ENCODE measurements at regions not wholly inside any gene's neighbourhood (a gene's known extent, or its start where the extent isn't known, plus 50 kb on each side); places are given as distances from the start of the nearest gene placed in this dataset.
"Not testable (repeated sequence)": the region's sequence is repeated elsewhere in the genome, so short reads cannot be mapped to it uniquely, and the experiment has no call there.

- intact Hi-C loops (cut with DNase I): no loop called here
- no peaks in the 10 kb centered on the region for H3K27me3 ChIP-seq
- H3K4me3 ChIP-seq: no peak overlapping the region
- no peak overlapping the region for H3K27ac ChIP-seq
- ATAC-seq (no peak), DNase-seq (no peak)
- no peaks in the 10 kb centered on the region for H3K36me3 ChIP-seq
- no peaks in the 10 kb centered on the region for H3K9me3 ChIP-seq
- no peaks in the 10 kb centered on the region for H3K4me1 ChIP-seq
- no peak for TF ChIP-seq CTCF (IDR thresholded peaks at IDR 0.05)
Measured at GRCh38 chr20:25761596-25761995, 64.9 kb upstream of the ZNF337 start.

- H3K27ac ChIP-seq; H3K27me3 ChIP-seq; H3K36me3 ChIP-seq; ATAC-seq; H3K4me3 ChIP-seq; H3K9me3 ChIP-seq; H3K4me1 ChIP-seq; intact Hi-C loops (cut with DNase I): not testable (repeated sequence)
- DNase-seq: peak in 1 of 4 donors; percentile 51
Measured at GRCh38 chr20:25761046-25761445, 64.4 kb upstream of the ZNF337 start.

GRCh38 chr20:25750765-25751696 is 54.4 kb upstream of the ZNF337 start:
- ATAC-seq: peak; percentile 98
- Histone ChIP-seq H3K27me3 (no peaks in the 10 kb centered on the region), H3K36me3 (no peaks in the 10 kb centered on the region), H3K9me3 (no peaks in the 10 kb centered on the region), H3K27ac (peak overlapping the region in 1 of 2 donors; percentile 18), H3K4me1 (no peaks in the 10 kb centered on the region), H3K4me3 (peak overlapping the region; percentile 27 to 45)
- intact Hi-C loops (cut with DNase I): no loop called here
- TF ChIP-seq CTCF (IDR thresholded peaks at IDR 0.05): no peak
- DNase-seq: peak; percentile 30 to 83 (median 68)

GRCh38 chr20:25750220-25750764 is 53.6 kb upstream of the ZNF337 start:
- H3K27me3 ChIP-seq: no peaks in the 10 kb centered on the region
- H3K36me3 ChIP-seq: no peaks in the 10 kb centered on the region
- intact Hi-C loops (cut with DNase I): no loop called here
- H3K4me1 ChIP-seq: no peaks in the 10 kb centered on the region
- TF ChIP-seq CTCF (IDR thresholded peaks at IDR 0.05): no peak
- H3K9me3 ChIP-seq: no peaks in the 10 kb centered on the region
- ATAC-seq (no peak), DNase-seq (no peak)
- peak overlapping the region; percentile 27 to 45 for H3K4me3 ChIP-seq
- no peak overlapping the region for H3K27ac ChIP-seq

- Histone ChIP-seq H3K4me3 (no peak overlapping the region), H3K27ac (no peak overlapping the region), H3K9me3 (no peaks in the 10 kb centered on the region), H3K27me3 (no peaks in the 10 kb centered on the region), H3K4me1 (no peaks in the 10 kb centered on the region), H3K36me3 (no peaks in the 10 kb centered on the region)
- DNase-seq (no peak), ATAC-seq (no peak)
- no peak for TF ChIP-seq CTCF (IDR thresholded peaks at IDR 0.05)
- intact Hi-C loops (cut with DNase I): no loop called here
Measured at GRCh38 chr20:25749649-25750048, 53.0 kb upstream of the ZNF337 start.

Small RNA genes in the stretch of these regions (microRNA-seq; reads per million reads assigned to microRNA genes)
- 0 reads per million in 2 donors for gene MIR663A
